ENCODE measurements at regions not wholly inside any gene's neighbourhood (a gene's known extent, or its start where the extent isn't known, plus 50 kb on each side); places are given as distances from the start of the nearest gene placed in this dataset.

GRCh38 chr20:52321396-52321795 lies 129.8 kb upstream of the ZFP64 start:
- RAD21 ChIA-PET (ENCODE audit: low non-redundant PET in 1 of 2, low total read pairs in 2 of 2, uncharacterized antibody in 2 of 2, unreplicated experiment in 2 of 2) = no interaction called here
- H3K27me3 ChIP-seq (ENCODE audit: insufficient read depth, low read length) = peaks cover 19% of the 10 kb centered on the region; the same call in 1 of the 2 replicates
- H3K9ac ChIP-seq (ENCODE audit: low read length) = no peak overlapping the region
- BruUV-seq (replicated peaks) = no TSS peak
- H3K79me2 ChIP-seq (ENCODE audit: insufficient read depth, low read length) = no peaks in the 10 kb centered on the region
- H3K4me1 ChIP-seq (ENCODE audit: control insufficient read depth in 1 of 2, insufficient read depth in 2 of 2, low read length in 2 of 2) = no peaks in the 10 kb centered on the region
- no peak overlapping the region for H3K27ac ChIP-seq (ENCODE audit: low read depth, low read length)
- H3K4me2 ChIP-seq (ENCODE audit: low read length) = no peak overlapping the region
- TF ChIP-seq ZBTB33 (IDR thresholded peaks at IDR 0.05; ENCODE audit: extremely low read depth, insufficient replicate concordance, low read length) (no peak), YY1 (IDR thresholded peaks at IDR 0.05; ENCODE audit: extremely low read depth, insufficient replicate concordance, low read depth, low read length) (no peak), SP1 (IDR thresholded peaks at IDR 0.05; ENCODE audit: low read depth) (no peak), ZNF274 (IDR thresholded peaks at IDR 0.05; ENCODE audit: low read depth, low read length) (no peak), EZH2phosphoT487 (IDR thresholded peaks at IDR 0.05; ENCODE audit: borderline replicate concordance) (no peak), CEBPB (IDR thresholded peaks at IDR 0.05; ENCODE audit: low read depth) (no peak), ELF1 (IDR thresholded peaks at IDR 0.05; ENCODE audit: borderline replicate concordance, low read depth) (no peak), REST (IDR thresholded peaks at IDR 0.05; ENCODE audit: low read depth) (no peak), EZH2 (IDR thresholded peaks at IDR 0.05) (no peak), POLR2A (IDR thresholded peaks at IDR 0.05; ENCODE audit: borderline replicate concordance, extremely low read depth, insufficient read depth, insufficient read length) (no peak), EGR1 (IDR thresholded peaks at IDR 0.05; ENCODE audit: low read depth) (no peak), SIN3A (IDR thresholded peaks at IDR 0.05; ENCODE audit: low read depth) (no peak), CBX3 (IDR thresholded peaks at IDR 0.05; ENCODE audit: low read depth) (no peak), JUND (IDR thresholded peaks at IDR 0.05) (no peak), MAX (IDR thresholded peaks at IDR 0.05) (no peak)
- no peaks in the 10 kb centered on the region for H3K9me3 ChIP-seq (ENCODE audit: control insufficient read depth in 1 of 2, insufficient read depth in 1 of 2, low read depth in 1 of 2, low read length in 2 of 2)
- POLR2A ChIA-PET = no interaction called here
- no peaks in the 10 kb centered on the region for H3K9me2 ChIP-seq (ENCODE audit: insufficient read depth)
- ATAC-seq = no peak
- H3K4me3 ChIP-seq (replicated peaks in 1 of 2; ENCODE audit: low read depth in 1 of 2, low read length in 2 of 2) = no peak overlapping the region
- intact Hi-C loops (cut with micrococcal nuclease) = no loop called here
- CTCF ChIA-PET = no interaction called here
- H2AFZ ChIP-seq (ENCODE audit: low read depth, low read length, poor library complexity, severe bottlenecking) = no peak overlapping the region
- DNase-seq (ENCODE audit: low read depth, low spot score) = no peak
- no peaks in the 10 kb centered on the region for H3K36me3 ChIP-seq (ENCODE audit: control insufficient read depth in 1 of 2, insufficient read depth in 2 of 2, low read length in 2 of 2)
- no peaks in the 10 kb centered on the region for H4K20me1 ChIP-seq (ENCODE audit: insufficient read depth)

All from HCT116 (cell line).